HG02973 (cell line): ENCODE measurements at regions not wholly inside any gene's neighbourhood (a gene's known extent, or its start where the extent isn't known, plus 50 kb on each side); places are given as distances from the start of the nearest gene placed in this dataset.

ENCODE experiments used
- ATAC-seq: cut with Tn5 transposase; IDR thresholded peaks from one replicate; pipeline ENCODE4 v1.9.1; 2021; ENCODE audit warnings: moderate library complexity; ENCODE audit not compliant: unreplicated experiment

GRCh38 chr15:39486621-39487457 lies 94.0 kb upstream of the THBS1 start:
- ATAC-seq: no peak

DNA sequence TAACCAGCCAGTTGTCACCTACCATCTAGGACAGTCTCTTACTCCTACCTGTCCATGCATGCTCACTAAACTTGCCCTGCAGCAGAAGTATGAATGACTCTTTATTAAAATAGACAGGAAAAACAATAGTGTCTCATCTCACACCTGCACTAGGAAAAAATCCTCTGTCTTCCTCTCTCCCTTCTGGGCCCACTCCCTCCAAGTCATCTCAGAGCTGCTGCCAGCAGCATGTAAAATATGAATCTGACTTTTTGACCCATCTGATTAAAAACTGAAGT lies 93.5 kb upstream of the THBS1 start:
- ATAC-seq: no peak

GRCh38 chr15:39488516-39488915 lies 92.4 kb upstream of the THBS1 start:
- no peak for ATAC-seq

DNA sequence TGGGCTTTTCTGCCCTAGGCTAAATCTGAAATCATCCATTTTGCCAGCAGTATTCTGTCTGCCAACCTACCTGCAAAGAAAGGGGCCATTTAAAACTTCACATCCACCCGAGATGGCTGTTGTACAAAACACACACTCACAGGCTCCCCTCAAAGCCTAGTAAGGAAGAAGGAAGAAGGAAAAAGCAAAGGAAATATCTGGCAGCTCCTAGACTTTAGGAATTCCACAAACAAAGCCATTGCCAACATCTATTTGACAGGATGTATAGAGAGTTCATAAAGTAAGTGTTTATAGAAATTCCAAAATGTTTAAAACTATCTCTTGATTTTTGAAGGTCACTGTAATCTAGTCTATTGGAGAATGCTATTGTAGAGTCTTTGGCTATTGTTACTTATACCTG lies 91.9 kb upstream of the THBS1 start:
- ATAC-seq: no peak

GRCh38 chr15:39491115-39491885 lies 89.6 kb upstream of the THBS1 start:
- no peak for ATAC-seq

- ATAC-seq: no peak
Measured at GRCh38 chr15:39491886-39492490, 88.9 kb upstream of the THBS1 start.

DNA sequence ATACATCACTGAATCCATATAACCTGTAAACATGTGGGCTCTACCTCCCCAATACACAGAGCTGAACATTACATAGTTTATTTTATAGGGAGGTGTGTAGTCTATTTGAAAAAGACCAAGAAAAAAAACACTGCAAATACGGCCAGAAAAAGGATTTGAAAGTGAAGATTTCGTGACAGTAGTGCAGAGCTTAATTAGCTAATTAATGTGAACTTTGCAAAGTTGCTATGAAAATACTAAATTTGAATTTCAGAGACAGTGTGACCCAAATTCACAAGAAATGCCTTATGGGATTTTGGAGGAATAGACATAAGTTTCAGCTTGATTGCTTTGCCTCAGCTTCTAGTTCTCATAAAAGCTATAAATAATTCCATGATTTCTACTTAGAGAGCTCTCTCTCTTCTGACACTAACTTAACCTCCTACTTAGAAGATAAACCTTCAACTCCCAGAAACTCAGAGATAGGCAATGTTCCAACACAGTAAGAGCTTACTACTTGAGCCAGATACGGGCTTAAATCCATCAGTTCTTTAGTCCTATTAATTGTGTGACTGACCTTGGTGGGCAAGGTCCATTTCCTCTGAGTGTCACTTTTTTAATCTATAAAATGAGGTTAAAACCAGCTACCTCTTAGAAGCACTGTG lies 87.3 kb upstream of the THBS1 start:
- ATAC-seq: no peak

DNA sequence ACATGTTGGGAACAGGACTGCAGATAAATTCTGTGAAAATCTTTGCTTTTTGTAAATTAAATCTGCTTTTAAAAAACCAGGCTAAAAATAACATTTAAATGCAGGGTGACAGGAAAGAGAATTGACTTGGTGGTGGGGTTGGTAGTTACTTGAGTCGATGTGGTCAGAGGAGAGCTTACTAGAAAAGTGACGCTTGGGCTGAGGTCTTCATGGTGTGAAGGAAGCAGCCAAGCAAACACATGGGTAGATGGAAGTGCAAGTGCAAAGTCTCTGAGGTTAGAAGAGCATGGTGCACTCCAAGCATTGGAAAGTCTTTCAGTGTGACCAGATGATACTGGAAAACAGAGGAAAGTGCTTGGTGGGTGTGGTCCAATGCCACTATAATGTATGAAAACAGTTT lies 86.4 kb upstream of the THBS1 start:
- ATAC-seq: no peak

- ATAC-seq: no peak
Measured at GRCh38 chr15:39495871-39496840, 84.7 kb upstream of the THBS1 start.

- no peak for ATAC-seq
Measured at GRCh38 chr15:39497016-39497758, 83.7 kb upstream of the THBS1 start.

DNA sequence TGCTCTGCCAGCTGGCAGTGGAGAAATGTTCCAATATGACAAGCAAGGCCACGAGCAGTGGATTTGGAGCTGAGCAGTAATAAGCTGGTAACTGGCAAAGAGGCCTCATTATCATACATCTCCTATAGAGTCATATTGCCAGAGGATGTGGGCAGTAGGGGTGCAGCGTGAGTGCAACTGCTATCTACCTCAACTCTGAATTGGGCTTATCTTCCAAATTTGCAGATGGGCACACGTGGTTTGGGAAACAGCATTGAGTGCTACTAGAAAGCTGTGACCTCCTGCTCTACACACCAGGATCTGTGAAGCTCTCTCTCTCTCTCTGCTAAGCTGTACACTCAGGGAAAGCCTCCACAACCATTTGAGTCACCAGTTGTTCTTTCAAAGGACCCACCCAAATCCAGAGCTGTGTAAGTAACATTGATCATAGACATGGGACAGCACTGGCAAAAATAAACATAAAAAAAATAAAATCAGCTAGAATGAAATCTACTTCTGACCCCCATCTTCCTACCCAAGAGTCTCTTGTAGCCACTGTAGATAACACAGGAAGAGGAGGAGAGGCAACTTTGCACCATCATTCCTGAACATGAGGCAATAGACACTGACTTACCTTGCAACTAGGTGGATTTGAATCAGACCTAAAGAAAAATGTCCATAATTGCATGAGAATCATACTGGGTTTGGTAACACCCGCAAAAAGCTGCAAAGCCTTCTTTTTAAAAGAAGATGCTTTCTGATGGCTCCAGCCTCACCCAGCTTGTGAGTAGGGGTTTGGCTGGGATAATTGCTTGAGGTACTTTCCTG lies 82.9 kb upstream of the THBS1 start:
- ATAC-seq: no peak

DNA sequence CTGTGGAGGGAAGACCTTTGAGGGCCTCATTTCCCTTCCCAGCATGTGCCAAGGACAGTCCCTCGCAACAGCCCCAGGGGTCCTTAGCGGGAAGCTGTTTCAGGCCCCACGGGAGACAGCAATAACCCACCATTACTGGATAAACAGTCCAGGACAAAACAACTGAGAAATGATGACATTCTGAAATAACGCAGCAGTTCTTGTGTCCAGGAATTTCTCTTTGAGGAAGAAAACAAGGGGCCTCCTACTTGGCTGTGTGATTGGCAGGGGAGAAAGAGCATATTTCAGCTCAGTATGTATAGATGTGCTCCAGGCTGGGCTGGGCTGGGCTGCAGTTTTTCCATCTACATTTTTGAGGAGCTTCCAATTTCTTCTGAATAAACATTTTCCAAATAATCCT lies 82.2 kb upstream of the THBS1 start:
- ATAC-seq: no peak

- ATAC-seq: no peak
Measured at GRCh38 chr15:39499042-39499441, 81.8 kb upstream of the THBS1 start.

DNA sequence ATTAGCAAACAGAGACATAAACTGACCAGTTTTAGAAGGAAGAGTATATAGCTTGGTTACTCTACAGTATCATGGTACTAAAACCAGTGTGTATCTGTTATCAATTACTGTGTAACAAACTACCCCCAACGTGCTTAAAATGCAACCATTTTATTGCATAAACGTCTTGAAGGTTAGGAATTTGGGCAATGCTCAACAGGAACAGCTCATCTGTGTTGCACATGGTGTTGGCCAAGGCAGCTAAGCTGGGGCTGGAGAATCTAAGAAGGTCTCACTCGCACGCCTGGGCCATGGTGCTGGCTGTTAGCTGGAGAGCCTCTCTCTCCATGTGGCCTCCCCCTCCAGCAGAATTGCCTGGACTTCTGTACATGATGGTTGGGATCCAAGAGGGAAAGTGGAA lies 81.2 kb upstream of the THBS1 start:
- no peak for ATAC-seq

DNA sequence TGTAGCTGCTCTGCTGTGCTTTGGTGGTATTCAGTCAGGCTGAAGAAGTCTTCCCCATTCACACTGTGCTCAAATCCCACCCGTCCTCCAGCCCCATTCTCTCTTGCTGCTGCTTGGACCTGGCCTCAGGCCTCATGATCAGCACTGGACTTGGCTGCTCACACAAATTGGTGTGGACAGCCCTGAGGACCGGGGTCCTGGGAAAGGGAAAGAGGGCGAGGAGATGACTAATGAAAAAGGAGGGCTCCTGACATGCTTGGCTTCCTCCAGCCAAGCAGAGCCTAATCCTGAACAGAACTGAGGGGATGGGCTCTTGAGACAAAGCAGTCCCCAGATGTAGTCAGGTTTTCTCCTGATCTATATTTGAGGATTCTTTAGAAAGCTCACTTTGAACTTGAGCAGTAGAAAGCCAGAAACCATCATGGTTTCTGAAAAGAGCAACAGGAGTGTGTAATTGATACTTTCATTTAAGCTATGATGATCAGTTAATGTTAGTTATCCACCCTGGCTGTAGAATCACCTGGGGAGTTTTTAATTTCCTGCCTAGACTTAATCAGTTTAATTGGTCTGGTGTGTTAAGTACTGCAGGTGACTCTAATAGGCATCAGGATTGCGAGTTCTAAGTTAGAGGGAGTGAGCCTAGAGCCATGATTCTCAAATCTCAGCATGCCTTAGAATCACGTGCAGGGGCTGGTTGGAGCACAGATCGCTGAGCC lies 79.4 kb upstream of the THBS1 start:
- ATAC-seq: no peak

- no peak for ATAC-seq
Measured at GRCh38 chr15:39502082-39502447, 78.8 kb upstream of the THBS1 start.

DNA sequence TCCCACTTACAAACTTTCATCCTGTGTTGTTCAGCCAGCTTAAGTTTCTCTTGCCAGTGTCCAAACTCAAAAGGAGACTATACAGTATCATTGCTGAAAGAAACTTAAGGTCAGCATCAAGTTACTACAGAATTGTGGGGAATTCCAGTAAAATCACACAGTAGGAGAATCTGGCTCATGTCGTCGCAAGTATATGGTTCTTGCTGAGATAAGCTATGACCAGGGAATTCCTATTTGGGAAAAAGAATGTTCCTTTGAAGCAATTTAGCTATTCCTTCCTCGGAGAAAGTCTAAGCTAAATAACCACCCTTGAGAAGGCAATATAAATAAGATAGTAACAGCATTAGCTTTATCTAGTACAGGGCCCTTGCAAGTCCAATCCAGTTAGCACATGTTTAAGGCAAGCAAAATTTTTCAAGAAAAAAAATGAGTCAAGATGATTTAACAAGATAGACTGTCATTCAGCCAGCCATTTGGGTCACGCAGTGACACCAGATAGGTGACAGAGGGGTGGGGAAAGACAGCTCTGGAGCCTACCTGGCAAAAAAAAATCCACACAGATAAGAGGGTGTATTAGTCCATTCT lies 78.2 kb upstream of the THBS1 start:
- ATAC-seq: no peak

DNA sequence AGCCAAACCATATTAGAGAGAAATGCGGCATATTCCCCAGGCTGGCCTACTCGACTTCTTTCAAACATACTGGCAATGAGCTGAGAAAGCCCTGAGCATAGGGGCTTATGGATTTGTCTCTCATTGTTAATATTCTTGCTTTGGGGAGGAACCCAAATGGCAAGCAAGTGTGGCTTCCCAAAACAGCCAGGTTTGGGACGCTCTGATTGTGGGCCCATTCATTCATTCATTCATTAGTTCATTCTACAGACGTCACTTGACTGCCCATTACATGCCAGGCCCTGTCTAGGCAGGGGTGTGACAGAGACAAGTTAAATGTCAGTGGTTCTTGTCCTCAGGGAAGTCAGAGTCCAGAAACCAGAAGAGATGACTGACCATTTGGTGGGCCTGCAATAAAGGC lies 77.4 kb upstream of the THBS1 start:
- no peak for ATAC-seq
